BE2C (cell line): ENCODE measurements at regions not wholly inside any gene's neighbourhood (a gene's known extent, or its start where the extent isn't known, plus 50 kb on each side); places are given as distances from the start of the nearest gene placed in this dataset.

Experiments used
- DNase-seq: peaks from one replicate; pipeline ENCODE4 v3.0.0-alpha.2; 2020
- H3K27me3 ChIP-seq: fragments of 250-450 bp; sonication (Bioruptor Pico); 2 replicates; pipeline ENCODE4 v1.5.1; 2020; ENCODE audit warnings: mild to moderate bottlenecking
- H3K36me3 ChIP-seq: fragments of 250-450 bp; sonication (Bioruptor Pico); 2 replicates; pipeline ENCODE4 v1.5.1; 2020; ENCODE audit warnings: mild to moderate bottlenecking
- H3K4me1 ChIP-seq: fragments of 250-450 bp; sonication (Bioruptor Pico); 2 replicates; pipeline ENCODE4 v1.5.1; 2020
- H3K4me3 ChIP-seq: 2 replicates; pipeline ENCODE4 v1.5.1; 2011; ENCODE audit warnings: low read depth, low read length
- H3K9me3 ChIP-seq: fragments of 250-450 bp; sonication (Bioruptor Pico); 2 replicates; pipeline ENCODE4 v1.5.1; 2020
- TF ChIP-seq, protein P1 (sequence below): IDR thresholded peaks from 2 replicates; pipeline ENCODE4 v1.5.1; 2012; ENCODE audit warnings: mild to moderate bottlenecking, low read depth, low read length

DNA sequence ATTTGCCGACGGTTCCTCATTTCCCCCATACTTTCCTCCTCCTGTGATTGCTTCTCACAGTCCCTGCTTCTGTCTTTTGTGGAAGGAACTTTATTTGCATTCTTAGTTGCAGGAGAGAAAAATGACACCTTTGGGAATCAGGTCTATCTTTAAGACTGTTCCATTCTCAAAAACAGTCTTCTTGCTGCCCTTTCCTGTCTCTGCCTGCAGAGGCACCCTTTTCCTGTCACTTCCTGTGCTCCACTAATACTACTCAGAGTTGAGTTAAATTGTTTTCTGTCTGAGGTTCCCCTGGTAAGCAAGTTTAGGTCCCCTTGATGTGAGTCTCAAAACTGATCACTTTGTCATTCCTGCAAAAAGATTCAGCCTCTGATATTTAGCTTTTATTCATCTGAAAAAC, 208.8 kb upstream of the CLNK start:
- H3K9me3 ChIP-seq: no peaks in the 10 kb centered on the region; the same call in 1 of the 2 replicates
- no peaks in the 10 kb centered on the region for H3K36me3 ChIP-seq
- H3K4me1 ChIP-seq: no peaks in the 10 kb centered on the region
- H3K4me3 ChIP-seq: no peak overlapping the region
- H3K27me3 ChIP-seq: no peaks in the 10 kb centered on the region
- TF ChIP-seq, protein P1, sequence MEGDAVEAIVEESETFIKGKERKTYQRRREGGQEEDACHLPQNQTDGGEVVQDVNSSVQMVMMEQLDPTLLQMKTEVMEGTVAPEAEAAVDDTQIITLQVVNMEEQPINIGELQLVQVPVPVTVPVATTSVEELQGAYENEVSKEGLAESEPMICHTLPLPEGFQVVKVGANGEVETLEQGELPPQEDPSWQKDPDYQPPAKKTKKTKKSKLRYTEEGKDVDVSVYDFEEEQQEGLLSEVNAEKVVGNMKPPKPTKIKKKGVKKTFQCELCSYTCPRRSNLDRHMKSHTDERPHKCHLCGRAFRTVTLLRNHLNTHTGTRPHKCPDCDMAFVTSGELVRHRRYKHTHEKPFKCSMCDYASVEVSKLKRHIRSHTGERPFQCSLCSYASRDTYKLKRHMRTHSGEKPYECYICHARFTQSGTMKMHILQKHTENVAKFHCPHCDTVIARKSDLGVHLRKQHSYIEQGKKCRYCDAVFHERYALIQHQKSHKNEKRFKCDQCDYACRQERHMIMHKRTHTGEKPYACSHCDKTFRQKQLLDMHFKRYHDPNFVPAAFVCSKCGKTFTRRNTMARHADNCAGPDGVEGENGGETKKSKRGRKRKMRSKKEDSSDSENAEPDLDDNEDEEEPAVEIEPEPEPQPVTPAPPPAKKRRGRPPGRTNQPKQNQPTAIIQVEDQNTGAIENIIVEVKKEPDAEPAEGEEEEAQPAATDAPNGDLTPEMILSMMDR: no peak
- DNase-seq: no peak

DNA sequence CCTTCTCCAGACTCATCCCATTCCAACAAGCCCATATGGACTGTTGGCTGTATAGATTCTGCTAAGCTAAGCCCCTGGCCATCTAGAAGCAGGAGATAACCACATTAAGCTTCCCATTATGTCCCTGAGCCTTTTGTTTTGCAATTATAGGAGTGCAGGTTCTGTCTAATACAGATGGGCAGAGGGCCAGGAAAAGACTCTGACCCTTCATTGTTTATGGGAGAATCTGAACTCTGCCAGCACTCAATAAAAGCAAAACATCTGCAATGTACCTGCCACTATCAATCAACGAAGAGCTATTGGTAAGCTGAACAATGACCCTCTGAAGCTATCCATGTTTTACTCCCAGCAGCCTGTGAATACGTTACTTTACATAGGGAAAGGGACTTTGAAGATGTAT, 207.3 kb upstream of the CLNK start:
- Histone ChIP-seq H3K27me3 (no peaks in the 10 kb centered on the region), H3K36me3 (no peaks in the 10 kb centered on the region), H3K4me3 (no peak overlapping the region), H3K4me1 (no peaks in the 10 kb centered on the region), H3K9me3 (no peaks in the 10 kb centered on the region; the same call in 1 of the 2 replicates)
- TF ChIP-seq, protein P1: no peak
- no peak for DNase-seq

DNA sequence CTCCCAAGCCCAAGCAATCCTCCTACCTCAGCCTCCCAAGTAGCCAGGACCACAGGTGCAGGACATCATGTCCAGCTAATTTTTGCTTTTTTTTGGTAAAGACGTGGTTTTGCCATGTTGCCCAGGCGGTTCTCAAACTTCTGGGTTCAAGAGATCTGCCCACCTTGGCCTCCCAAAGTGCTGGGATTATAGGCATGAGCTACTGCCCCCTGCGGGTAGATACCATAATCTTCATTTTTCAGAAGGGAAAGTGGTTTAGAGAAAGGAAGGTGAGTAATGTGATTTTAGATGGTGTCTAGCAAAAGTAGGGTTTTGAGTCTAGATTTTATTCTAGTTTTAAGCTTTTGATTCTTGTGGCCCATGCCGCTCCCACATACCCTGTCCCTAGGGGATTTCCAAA, 205.3 kb upstream of the CLNK start:
- Histone ChIP-seq H3K9me3 (no peaks in the 10 kb centered on the region; the same call in 1 of the 2 replicates), H3K4me1 (no peaks in the 10 kb centered on the region), H3K4me3 (no peak overlapping the region), H3K27me3 (no peaks in the 10 kb centered on the region), H3K36me3 (no peaks in the 10 kb centered on the region)
- DNase-seq: no peak
- TF ChIP-seq, protein P1: 0 out of 2 replicates have a peak, but pooled peaks have one; percentile 3

DNA sequence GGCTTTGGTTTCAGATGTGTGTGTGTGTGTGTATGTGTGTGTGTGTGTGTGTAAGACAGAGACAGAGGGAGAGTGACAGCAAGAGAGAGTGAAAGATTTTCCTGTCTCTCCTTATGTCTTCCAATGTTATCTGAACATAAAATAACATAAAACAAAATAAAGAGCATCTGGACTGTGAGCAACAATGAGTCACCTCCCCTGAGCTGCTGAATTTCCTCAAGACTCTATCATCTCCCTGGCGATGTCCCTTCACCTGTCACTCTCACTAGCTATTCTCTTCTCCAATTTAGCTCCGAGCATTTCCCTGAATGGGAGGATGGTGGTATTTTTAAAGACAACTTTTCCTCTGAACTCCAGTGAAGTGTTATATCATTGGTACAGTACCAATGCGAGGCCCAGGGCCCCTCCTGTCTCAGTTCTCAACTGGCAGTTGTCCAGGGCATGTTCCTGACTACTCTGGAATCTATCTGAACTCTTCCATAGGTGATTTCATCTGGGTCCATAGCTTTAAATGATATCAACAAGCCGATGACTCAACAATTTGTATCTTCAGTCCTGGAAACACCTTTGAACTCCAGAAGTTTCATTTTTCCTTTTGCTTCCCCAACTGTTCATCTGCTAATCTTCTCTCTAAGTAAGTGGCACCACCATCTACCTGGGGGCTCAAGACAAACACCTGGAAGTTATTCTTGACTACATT, 195.0 kb upstream of the CLNK start:
- Histone ChIP-seq H3K27me3 (no peaks in the 10 kb centered on the region), H3K4me1 (no peaks in the 10 kb centered on the region), H3K9me3 (no peaks in the 10 kb centered on the region), H3K4me3 (no peak overlapping the region), H3K36me3 (no peaks in the 10 kb centered on the region)
- no peak for DNase-seq
- TF ChIP-seq, protein P1: no peak

DNA sequence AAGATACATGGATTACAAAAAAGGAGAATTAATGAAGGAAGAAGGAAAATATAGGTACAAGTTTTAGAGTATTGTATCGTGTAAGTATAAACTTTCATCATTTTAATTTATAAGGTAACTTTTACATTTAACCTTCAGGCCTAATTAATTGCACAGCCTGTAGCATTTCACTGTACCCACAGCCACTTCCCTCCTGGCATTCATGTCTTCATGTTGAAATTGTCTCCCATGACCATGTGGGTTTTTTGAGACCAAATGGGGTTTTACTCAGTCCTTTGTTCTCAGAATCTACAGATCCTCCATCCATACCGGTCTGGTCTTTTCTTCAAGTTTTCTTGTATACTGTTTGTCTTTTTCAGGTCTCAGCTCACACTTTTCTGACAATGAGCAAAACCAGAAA, 194.3 kb upstream of the CLNK start:
- TF ChIP-seq, protein P1: no peak
- Histone ChIP-seq H3K27me3 (no peaks in the 10 kb centered on the region), H3K4me1 (no peaks in the 10 kb centered on the region), H3K9me3 (no peaks in the 10 kb centered on the region), H3K36me3 (no peaks in the 10 kb centered on the region), H3K4me3 (no peak overlapping the region)
- DNase-seq: no peak

DNA sequence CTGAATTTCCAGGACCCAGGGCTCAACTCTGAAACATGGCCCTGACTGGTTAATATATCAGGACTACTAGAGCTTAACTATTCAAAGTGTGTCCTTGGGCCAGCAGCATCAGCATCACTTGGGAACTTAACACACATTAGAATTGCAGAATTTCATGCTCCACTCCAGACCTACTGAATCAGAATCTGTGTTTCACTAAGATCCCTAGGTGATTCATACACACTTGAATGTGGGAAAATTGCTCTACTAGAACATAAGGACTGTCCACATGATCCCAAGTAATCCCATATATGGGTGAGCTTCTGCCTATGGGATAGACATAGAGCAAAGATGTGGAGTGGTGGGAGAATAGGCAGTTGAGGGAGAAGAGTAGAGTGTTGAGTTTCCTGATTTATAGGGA, 192.5 kb upstream of the CLNK start:
- Histone ChIP-seq H3K36me3 (no peaks in the 10 kb centered on the region), H3K9me3 (no peaks in the 10 kb centered on the region), H3K27me3 (no peaks in the 10 kb centered on the region), H3K4me3 (no peak overlapping the region), H3K4me1 (no peaks in the 10 kb centered on the region)
- no peak for DNase-seq
- TF ChIP-seq, protein P1: no peak
